Lung (tissue), 11 donors: ENCODE measurements at regions not wholly inside any gene's neighbourhood (a gene's known extent, or its start where the extent isn't known, plus 50 kb on each side); places are given as distances from the start of the nearest gene placed in this dataset.
"Not testable (repeated sequence)": the region's sequence is repeated elsewhere in the genome, so short reads cannot be mapped to it uniquely, and the experiment has no call there.

ENCODE experiments used
- ATAC-seq: fragments of 200-7000 bp; cut with Tn5 transposase; one replicate; pipeline ENCODE4 v1.9.1; 2020; ENCODE audit warnings: moderate number of reproducible peaks; ENCODE audit not compliant: insufficient read depth, low FRiP score
- DNase-seq, 3 donors: peaks; one replicate each; pipeline ENCODE4 v3.0.0-alpha.2; 2013 to 2017
- H3K27ac ChIP-seq, 2 donors: one replicate each; pipeline ENCODE4 v1.5.1; 2013; ENCODE audit warnings: mild to moderate bottlenecking in 2 of 2, moderate library complexity in 2 of 2, control low read depth in 1 of 2, inconsistent platforms in 1 of 2, low read depth in 1 of 2, low read length in 1 of 2
- H3K27me3 ChIP-seq, 3 donors: one replicate each; pipeline ENCODE4 v1.5.1; 2013; ENCODE audit warnings: low read length in 2 of 3; ENCODE audit not compliant: control insufficient read depth in 3 of 3, insufficient read depth in 3 of 3
- H3K36me3 ChIP-seq, 4 donors: one replicate each; pipeline ENCODE4 v1.5.1; 2013; ENCODE audit warnings: low read length in 4 of 4, mild to moderate bottlenecking in 1 of 4, moderate library complexity in 1 of 4; ENCODE audit not compliant: control insufficient read depth in 4 of 4, insufficient read depth in 4 of 4
- H3K4me1 ChIP-seq, 5 donors: one replicate each; pipeline ENCODE4 v1.5.1; 2013; ENCODE audit warnings: low read length in 5 of 5, mild to moderate bottlenecking in 2 of 5, moderate library complexity in 1 of 5; ENCODE audit not compliant: control insufficient read depth in 5 of 5, insufficient read depth in 5 of 5
- H3K4me3 ChIP-seq: one replicate; pipeline ENCODE4 v1.5.1; 2013; ENCODE audit warnings: mild to moderate bottlenecking, control low read depth, moderate library complexity
- H3K9ac ChIP-seq, 2 donors: one replicate each; pipeline ENCODE4 v1.5.1; 2013; ENCODE audit warnings: low read length in 2 of 2, control low read depth in 1 of 2; ENCODE audit not compliant: insufficient read depth in 1 of 2
- H3K9me3 ChIP-seq, 4 donors: one replicate each; pipeline ENCODE4 v1.5.1; 2013; ENCODE audit warnings: low read length in 3 of 4, mild to moderate bottlenecking in 1 of 4, moderate library complexity in 1 of 4; ENCODE audit not compliant: control insufficient read depth in 4 of 4, insufficient read depth in 3 of 4
- CTCF ChIP-seq: IDR thresholded peaks from 2 replicates; pipeline ENCODE4 v1.5.1; 2012; ENCODE audit warnings: mild to moderate bottlenecking; ENCODE audit errors: control extremely low read depth, extremely low read depth
- WGBS, 2 donors: extraction: QIAGEN DNeasy Blood & Tissue Kit; methylation state at CpG; one replicate each; pipeline ENCODE4 v1.1.7; 2013; 5-methylcytosine and 5-hydroxymethylcytosine counted together
- donor health status: control.
- donor health status: control.
- donor health status: Bipolar disorder and iron deficiency.
- donor health status: healthy.
- donor health status: DM: yes; HTN: yes; CAD: no.

GRCh38 chr7:97430006-97430405 is 301.9 kb upstream of the TAC1 start:
- H3K4me1 ChIP-seq, result no peaks in the 10 kb centered on the region
- WGBS, 2 donors, result 83% methylated on average over 9 of the region's 9 CpGs

GRCh38 chr7:97439637-97440214 is 292.2 kb upstream of the TAC1 start:
- H3K27me3 ChIP-seq, result no peaks in the 10 kb centered on the region
- DNase-seq (no peak), ATAC-seq (no peak)
- no peaks in the 10 kb centered on the region for H3K36me3 ChIP-seq
- no peak overlapping the region for H3K9ac ChIP-seq
- H3K9me3 ChIP-seq, result peaks cover 0 to 13% (median 6%) of the 10 kb centered on the region in 4 donors
- no peak overlapping the region for H3K4me3 ChIP-seq
- H3K27ac ChIP-seq, result no peak overlapping the region
- no peaks in the 10 kb centered on the region for H3K4me1 ChIP-seq
- 87% methylated on average over 5 of the region's 5 CpGs for WGBS, 2 donors
- TF ChIP-seq CTCF, result no peak

More at GRCh38 chr7:97430006-97430405, 301.9 kb upstream of the TAC1 start:
- Histone ChIP-seq H3K9me3 (no peaks in the 10 kb centered on the region), H3K9ac (no peak overlapping the region), H3K27ac (no peak overlapping the region), H3K4me3 (no peak overlapping the region), H3K36me3 (no peaks in the 10 kb centered on the region), H3K27me3 (no peaks in the 10 kb centered on the region)
- ATAC-seq, result no peak
- DNase-seq, result no peak
- no peak for TF ChIP-seq CTCF

GRCh38 chr7:97446361-97446760 is 285.5 kb upstream of the TAC1 start:
- WGBS, 2 donors, result 71 to 75% methylated on average over 5 of the region's 5 CpGs
- Histone ChIP-seq H3K9ac (no peak overlapping the region), H3K9me3 (peaks cover 0 to 11% (median under 1%) of the 10 kb centered on the region in 4 donors), H3K27me3 (no peaks in the 10 kb centered on the region), H3K36me3 (no peaks in the 10 kb centered on the region), H3K27ac (no peak overlapping the region), H3K4me1 (no peaks in the 10 kb centered on the region), H3K4me3 (no peak overlapping the region)
- ATAC-seq (no peak), DNase-seq (no peak)
- TF ChIP-seq CTCF, result no peak

- 86 to 94% methylated on average over 3 of the region's 3 CpGs for WGBS, 2 donors
- ATAC-seq, result not testable (repeated sequence)
Observed at GRCh38 chr7:97449448-97449847, 282.4 kb upstream of the TAC1 start.

More at GRCh38 chr7:97449448-97449847, 282.4 kb upstream of the TAC1 start:
- not testable (repeated sequence) for H3K27me3 ChIP-seq, H3K4me1 ChIP-seq, DNase-seq, H3K27ac ChIP-seq, H3K36me3 ChIP-seq, H3K9ac ChIP-seq, H3K4me3 ChIP-seq
- peaks cover 0 to 11% (median 0%) of the 10 kb centered on the region in 4 donors for H3K9me3 ChIP-seq
